HG02623 (cell line): ENCODE measurements at regions not wholly inside any gene's neighbourhood (a gene's known extent, or its start where the extent isn't known, plus 50 kb on each side); places are given as distances from the start of the nearest gene placed in this dataset.

Experiments
- ATAC-seq: cut with Tn5 transposase; IDR thresholded peaks from one replicate; pipeline ENCODE4 v1.9.1; 2021; ENCODE audit warnings: moderate library complexity; ENCODE audit not compliant: unreplicated experiment

GRCh38 chr12:74899031-74899829, 310.4 kb downstream of the KCNC2 start:
- no peak for ATAC-seq

- ATAC-seq: no peak
Observed at GRCh38 chr12:74900232-74900631, 309.4 kb downstream of the KCNC2 start.

GRCh38 chr12:74903522-74903921, 306.1 kb downstream of the KCNC2 start:
- ATAC-seq: no peak

GRCh38 chr12:74906224-74906623, 303.4 kb downstream of the KCNC2 start:
- no peak for ATAC-seq

- ATAC-seq: no peak
Observed at GRCh38 chr12:74910831-74911230, 298.8 kb downstream of the KCNC2 start.

- ATAC-seq: no peak
Observed at GRCh38 chr12:74914378-74914777, 295.3 kb downstream of the KCNC2 start.

GRCh38 chr12:74915718-74916117, 293.9 kb downstream of the KCNC2 start:
- ATAC-seq: no peak

- no peak for ATAC-seq
Observed at GRCh38 chr12:74917743-74918142, 291.9 kb downstream of the KCNC2 start.

GRCh38 chr12:74918291-74918690, 291.3 kb downstream of the KCNC2 start:
- ATAC-seq: no peak

- no peak for ATAC-seq
Observed at GRCh38 chr12:74922117-74922516, 287.5 kb downstream of the KCNC2 start.

- ATAC-seq: no peak
Observed at GRCh38 chr12:74922642-74923041, 287.0 kb downstream of the KCNC2 start.

- ATAC-seq: no peak
Observed at GRCh38 chr12:74941670-74942069, 268.0 kb downstream of the KCNC2 start.

GRCh38 chr12:74945771-74946198, 263.9 kb downstream of the KCNC2 start:
- no peak for ATAC-seq

- no peak for ATAC-seq
Observed at GRCh38 chr12:74953697-74954096, 255.9 kb downstream of the KCNC2 start.

GRCh38 chr12:74957231-74957630, 252.4 kb downstream of the KCNC2 start:
- no peak for ATAC-seq

- ATAC-seq: no peak
Observed at GRCh38 chr12:74957634-74958033, 252.0 kb downstream of the KCNC2 start.

- ATAC-seq: no peak
Observed at GRCh38 chr12:74959657-74960056, 250.0 kb downstream of the KCNC2 start.

GRCh38 chr12:74963304-74963703, 246.3 kb downstream of the KCNC2 start:
- no peak for ATAC-seq

GRCh38 chr12:74963867-74964331, 245.7 kb downstream of the KCNC2 start:
- ATAC-seq: no peak

GRCh38 chr12:74964390-74964789, 245.2 kb downstream of the KCNC2 start:
- no peak for ATAC-seq

- ATAC-seq: no peak
Observed at GRCh38 chr12:74971201-74971600, 238.4 kb downstream of the KCNC2 start.

- no peak for ATAC-seq
Observed at GRCh38 chr12:74977832-74978481, 231.7 kb downstream of the KCNC2 start.
